ENCODE measurements at regions not wholly inside any gene's neighbourhood (a gene's known extent, or its start where the extent isn't known, plus 50 kb on each side); places are given as distances from the start of the nearest gene placed in this dataset.

DNA sequence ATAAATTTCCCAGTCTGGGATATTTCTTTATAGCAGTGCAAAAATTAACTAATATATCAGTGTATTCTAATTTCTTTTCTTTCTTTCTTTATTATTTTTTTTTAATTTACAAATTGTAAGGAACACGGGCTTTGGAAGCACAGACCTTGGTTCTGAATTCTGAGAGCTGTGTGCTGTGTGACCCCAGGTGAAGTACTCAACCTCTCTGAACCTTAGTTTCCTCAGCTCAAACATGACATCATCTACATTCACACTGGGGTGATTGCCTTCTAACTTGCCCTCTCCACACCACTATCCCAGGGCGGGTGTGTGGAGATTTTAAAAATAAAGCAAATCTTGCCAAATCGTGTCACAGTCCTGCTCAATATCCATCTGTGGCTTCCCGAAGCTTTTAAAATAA lies 282.8 kb downstream of the C12orf75 start:
- Mint-ChIP-seq H3K4me3 (no peak overlapping the region), H3K36me3 (no peaks in the 10 kb centered on the region), H3K9me3 (peaks cover 0 to 1% (median 0%) of the 10 kb centered on the region in 11 donors), H3K27me3 (peaks cover 0 to 9% (median 5%) of the 10 kb centered on the region in 5 donors), H3K4me1 (no peaks in the 10 kb centered on the region), H3K27ac (no peak overlapping the region)
- POLR2A ChIA-PET, result no interaction called here
- CTCF ChIA-PET, result no interaction called here
- H3K9me3 ChIP-seq (ENCODE audit: control insufficient read depth in 2 of 3, low read length in 3 of 3), result no peaks in the 10 kb centered on the region
- H3K4me1 ChIP-seq (ENCODE audit: control insufficient read depth in 2 of 2, insufficient read depth in 2 of 2, low read length in 2 of 2), result no peaks in the 10 kb centered on the region
- no peak overlapping the region for H3K4me3 ChIP-seq (ENCODE audit: low read length)
- no peak overlapping the region for H3K27ac ChIP-seq (ENCODE audit: low read depth, low read length)
- H3K27me3 ChIP-seq (ENCODE audit: control insufficient read depth in 2 of 2, insufficient read depth in 2 of 2, low read length in 2 of 2), result no peaks in the 10 kb centered on the region
- DNase-seq, result no peak
- no peaks in the 10 kb centered on the region for H3K36me3 ChIP-seq (ENCODE audit: control insufficient read depth in 2 of 3, insufficient read depth in 3 of 3, low read length in 3 of 3)
- no peak for ATAC-seq
- intact Hi-C loops (cut with micrococcal nuclease), result no loop called here

DNA sequence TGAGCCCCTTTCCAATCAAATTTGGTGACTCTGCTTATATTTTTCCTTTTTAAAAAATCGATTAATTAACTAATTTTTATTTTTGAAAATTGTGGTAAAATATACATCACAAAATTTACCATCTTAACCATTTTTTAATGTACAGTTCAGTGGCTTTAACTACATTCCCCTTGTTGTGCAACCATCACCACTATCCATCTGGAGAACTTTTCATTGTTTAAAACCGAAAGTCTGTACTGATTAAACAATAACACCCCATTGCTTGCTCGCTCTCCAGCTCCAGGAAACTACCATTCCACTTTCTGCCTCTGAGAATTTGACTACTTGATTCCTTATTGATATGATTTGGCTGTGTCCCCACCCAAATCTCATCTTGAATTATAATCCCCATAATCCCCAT lies 283.4 kb downstream of the C12orf75 start:
- no peaks in the 10 kb centered on the region for H3K27me3 ChIP-seq (ENCODE audit: control insufficient read depth in 2 of 2, insufficient read depth in 2 of 2, low read length in 2 of 2)
- H3K36me3 ChIP-seq (ENCODE audit: control insufficient read depth in 2 of 3, insufficient read depth in 3 of 3, low read length in 3 of 3), result no peaks in the 10 kb centered on the region
- H3K4me3 Mint-ChIP-seq, result no peak overlapping the region
- H3K4me3 ChIP-seq (ENCODE audit: low read length), result no peak overlapping the region
- no peak overlapping the region for H3K27ac ChIP-seq (ENCODE audit: low read depth, low read length)
- DNase-seq (no peak), ATAC-seq (no peak)
- no peak overlapping the region for H3K27ac Mint-ChIP-seq
- H3K9me3 Mint-ChIP-seq, result peaks cover 0 to 1% (median 0%) of the 10 kb centered on the region in 11 donors
- H3K9me3 ChIP-seq (ENCODE audit: control insufficient read depth in 2 of 3, low read length in 3 of 3), result no peaks in the 10 kb centered on the region
- peaks cover 0 to 9% (median 5%) of the 10 kb centered on the region in 5 donors for H3K27me3 Mint-ChIP-seq
- H3K36me3 Mint-ChIP-seq, result no peaks in the 10 kb centered on the region
- ChIA-PET POLR2A (no interaction called here), CTCF (no interaction called here)
- no peaks in the 10 kb centered on the region for H3K4me1 ChIP-seq (ENCODE audit: control insufficient read depth in 2 of 2, insufficient read depth in 2 of 2, low read length in 2 of 2)
- no peaks in the 10 kb centered on the region for H3K4me1 Mint-ChIP-seq
- intact Hi-C loops (cut with micrococcal nuclease), result no loop called here

DNA sequence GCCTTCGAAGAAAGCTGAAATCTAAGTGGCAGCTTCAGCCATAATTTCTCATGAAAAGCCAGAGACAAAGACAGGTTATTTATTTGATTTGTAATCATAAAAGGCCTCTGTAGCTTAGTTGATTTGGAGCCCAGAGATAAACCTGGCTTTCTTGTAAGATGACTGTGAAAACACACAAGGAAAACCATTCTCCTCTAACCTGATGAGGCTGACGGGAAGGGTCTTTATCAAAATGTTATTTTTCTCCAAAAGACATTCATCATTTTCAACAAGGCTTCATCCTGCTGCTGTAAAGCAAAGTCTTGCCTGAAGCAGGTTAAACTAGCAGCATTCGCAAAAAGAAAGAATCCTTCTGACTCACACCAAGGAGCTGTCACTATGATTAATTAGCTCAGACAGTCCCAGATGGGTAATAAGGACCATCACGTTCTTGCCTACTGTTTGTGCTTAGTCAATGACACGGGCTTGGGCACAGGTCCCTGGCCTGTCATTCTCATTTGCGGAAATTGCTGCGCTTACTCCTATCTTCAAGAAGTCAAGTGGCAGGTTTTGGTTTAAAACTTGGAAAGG lies 286.6 kb downstream of the C12orf75 start:
- H3K27me3 ChIP-seq (ENCODE audit: control insufficient read depth in 2 of 2, insufficient read depth in 2 of 2, low read length in 2 of 2), result no peaks in the 10 kb centered on the region
- H3K9me3 ChIP-seq (ENCODE audit: control insufficient read depth in 2 of 3, low read length in 3 of 3), result no peaks in the 10 kb centered on the region
- no peaks in the 10 kb centered on the region for H3K36me3 ChIP-seq (ENCODE audit: control insufficient read depth in 2 of 3, insufficient read depth in 3 of 3, low read length in 3 of 3)
- H3K27ac Mint-ChIP-seq, result no peak overlapping the region
- H3K9me3 Mint-ChIP-seq, result peaks cover 0 to 6% (median 0%) of the 10 kb centered on the region in 11 donors
- POLR2A ChIA-PET, result no interaction called here
- ATAC-seq, result no peak
- no peak overlapping the region for H3K27ac ChIP-seq (ENCODE audit: low read depth, low read length)
- H3K36me3 Mint-ChIP-seq, result no peaks in the 10 kb centered on the region
- no peak for DNase-seq
- no peak overlapping the region for H3K4me3 Mint-ChIP-seq
- no peaks in the 10 kb centered on the region for H3K4me1 ChIP-seq (ENCODE audit: control insufficient read depth in 2 of 2, insufficient read depth in 2 of 2, low read length in 2 of 2)
- H3K27me3 Mint-ChIP-seq, result peaks cover 0 to 12% (median 5%) of the 10 kb centered on the region in 5 donors
- intact Hi-C loops (cut with micrococcal nuclease), result no loop called here
- no peak overlapping the region for H3K4me3 ChIP-seq (ENCODE audit: low read length)
- no peaks in the 10 kb centered on the region for H3K4me1 Mint-ChIP-seq
- CTCF ChIA-PET, result no interaction called here

DNA sequence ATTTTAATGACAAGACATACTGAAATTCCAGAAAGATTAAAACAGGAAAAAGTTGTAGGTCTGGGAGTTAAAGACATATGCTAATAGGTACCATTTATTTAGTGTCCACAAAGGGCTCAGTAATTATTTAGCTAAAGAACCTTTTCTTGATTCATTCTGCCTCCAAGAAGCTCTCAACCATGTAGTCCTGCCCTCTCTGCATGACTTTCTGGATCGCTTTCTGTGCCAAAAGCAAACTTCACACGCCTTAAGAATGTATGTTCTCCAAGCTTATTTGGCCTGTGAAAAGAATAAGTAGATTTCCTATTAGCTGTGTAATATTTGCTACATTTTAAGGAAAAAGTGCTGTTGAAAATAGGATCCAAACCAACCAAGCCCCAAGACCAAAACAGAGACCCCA lies 291.7 kb downstream of the C12orf75 start:
- H3K4me3 Mint-ChIP-seq, result no peak overlapping the region
- intact Hi-C loops (cut with micrococcal nuclease), result no loop called here
- ChIA-PET CTCF (no interaction called here), POLR2A (no interaction called here)
- no peak overlapping the region for H3K27ac Mint-ChIP-seq
- Histone ChIP-seq H3K36me3 (ENCODE audit: control insufficient read depth in 2 of 3, insufficient read depth in 3 of 3, low read length in 3 of 3) (no peaks in the 10 kb centered on the region), H3K4me3 (ENCODE audit: low read length) (no peak overlapping the region), H3K4me1 (ENCODE audit: control insufficient read depth in 2 of 2, insufficient read depth in 2 of 2, low read length in 2 of 2) (no peaks in the 10 kb centered on the region), H3K9me3 (ENCODE audit: control insufficient read depth in 2 of 3, low read length in 3 of 3) (no peaks in the 10 kb centered on the region), H3K27ac (ENCODE audit: low read depth, low read length) (no peak overlapping the region), H3K27me3 (ENCODE audit: control insufficient read depth in 2 of 2, insufficient read depth in 2 of 2, low read length in 2 of 2) (no peaks in the 10 kb centered on the region)
- DNase-seq (no peak), ATAC-seq (no peak)
- peaks cover 0 to 6% (median 1%) of the 10 kb centered on the region in 11 donors for H3K9me3 Mint-ChIP-seq
- no peaks in the 10 kb centered on the region for H3K36me3 Mint-ChIP-seq
- H3K4me1 Mint-ChIP-seq, result no peaks in the 10 kb centered on the region
- H3K27me3 Mint-ChIP-seq, result peaks cover 0 to 20% (median 5%) of the 10 kb centered on the region in 5 donors

DNA sequence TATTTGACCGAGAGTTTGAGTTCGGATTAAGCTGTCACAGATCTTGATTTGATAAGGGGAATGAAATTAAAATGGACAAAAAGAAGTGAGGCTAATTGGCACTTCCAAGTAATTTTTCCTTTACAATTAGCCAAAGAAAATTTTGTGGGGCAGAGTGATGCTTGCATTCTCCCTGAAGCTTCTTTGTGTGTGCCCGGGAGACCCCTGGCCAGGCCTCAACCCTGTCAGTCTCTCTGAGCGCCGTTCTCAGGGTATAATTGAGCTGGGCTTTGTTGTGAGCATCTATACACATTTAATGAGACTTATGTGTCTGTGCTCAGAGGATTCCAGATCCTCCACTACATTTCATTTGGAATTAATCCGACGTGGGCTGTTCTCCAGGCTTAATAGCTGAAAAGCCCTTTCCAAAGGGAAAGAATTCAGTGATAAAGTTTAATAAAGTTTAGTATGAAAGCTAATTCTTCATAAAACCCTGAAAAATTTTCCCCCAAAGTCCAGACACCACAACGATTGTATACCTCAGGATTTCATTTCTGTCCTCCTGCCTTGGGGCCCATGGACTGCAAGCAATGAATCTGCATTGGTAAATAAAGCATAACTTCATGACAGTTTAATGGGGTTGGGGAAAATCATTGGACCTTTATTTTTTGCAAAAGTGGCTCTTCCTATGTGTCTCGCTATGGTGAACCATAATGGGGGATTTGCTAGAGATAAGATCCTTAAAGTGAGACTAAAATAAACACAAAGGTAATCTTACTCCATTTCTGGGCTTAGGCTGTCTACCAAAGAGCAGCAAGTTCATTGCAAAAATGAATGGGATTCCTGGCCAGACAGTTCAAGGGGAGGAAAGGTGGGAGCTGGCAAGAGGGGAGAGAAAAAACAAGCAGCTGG lies 292.6 kb downstream of the C12orf75 start:
- Histone ChIP-seq H3K4me1 (ENCODE audit: control insufficient read depth in 2 of 2, insufficient read depth in 2 of 2, low read length in 2 of 2) (no peaks in the 10 kb centered on the region), H3K27ac (ENCODE audit: low read depth, low read length) (no peak overlapping the region), H3K4me3 (ENCODE audit: low read length) (no peak overlapping the region), H3K27me3 (ENCODE audit: control insufficient read depth in 2 of 2, insufficient read depth in 2 of 2, low read length in 2 of 2) (no peaks in the 10 kb centered on the region), H3K9me3 (ENCODE audit: control insufficient read depth in 2 of 3, low read length in 3 of 3) (no peaks in the 10 kb centered on the region), H3K36me3 (ENCODE audit: control insufficient read depth in 2 of 3, insufficient read depth in 3 of 3, low read length in 3 of 3) (no peaks in the 10 kb centered on the region)
- ATAC-seq (no peak), DNase-seq (no peak)
- intact Hi-C loops (cut with micrococcal nuclease), result no loop called here
- no peak overlapping the region for H3K27ac Mint-ChIP-seq
- peaks cover 0 to 22% (median 8%) of the 10 kb centered on the region in 5 donors for H3K27me3 Mint-ChIP-seq
- ChIA-PET POLR2A (no interaction called here), CTCF (no interaction called here)
- no peak overlapping the region for H3K4me3 Mint-ChIP-seq
- H3K36me3 Mint-ChIP-seq, result peaks cover 0 to 3% (median 0%) of the 10 kb centered on the region in 5 donors
- H3K9me3 Mint-ChIP-seq, result peaks cover 0 to 9% (median 3%) of the 10 kb centered on the region in 11 donors
- H3K4me1 Mint-ChIP-seq, result no peaks in the 10 kb centered on the region

DNA sequence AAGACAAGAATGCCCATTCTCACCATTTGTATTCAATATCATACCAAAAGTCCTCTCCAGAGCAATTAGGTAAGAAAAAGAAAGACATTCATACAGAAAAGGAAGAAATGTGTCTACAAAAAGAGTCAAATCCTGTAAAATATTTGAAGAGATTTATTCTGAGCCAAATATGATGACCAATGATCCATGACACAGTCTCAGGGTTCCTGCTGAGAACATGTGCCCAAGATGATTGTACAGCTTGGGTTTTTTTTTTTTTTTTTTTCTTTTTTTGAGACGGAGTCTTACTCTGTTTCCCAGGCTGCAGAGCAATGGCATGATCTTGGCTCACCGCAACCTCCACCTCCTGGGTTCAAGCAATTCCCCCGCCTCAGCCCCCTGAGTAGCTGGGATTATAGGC lies 296.2 kb downstream of the C12orf75 start:
- POLR2A ChIA-PET, result no interaction called here
- Mint-ChIP-seq H3K9me3 (peaks cover 0 to 6% (median 3%) of the 10 kb centered on the region in 11 donors), H3K4me3 (no peak overlapping the region)

DNA sequence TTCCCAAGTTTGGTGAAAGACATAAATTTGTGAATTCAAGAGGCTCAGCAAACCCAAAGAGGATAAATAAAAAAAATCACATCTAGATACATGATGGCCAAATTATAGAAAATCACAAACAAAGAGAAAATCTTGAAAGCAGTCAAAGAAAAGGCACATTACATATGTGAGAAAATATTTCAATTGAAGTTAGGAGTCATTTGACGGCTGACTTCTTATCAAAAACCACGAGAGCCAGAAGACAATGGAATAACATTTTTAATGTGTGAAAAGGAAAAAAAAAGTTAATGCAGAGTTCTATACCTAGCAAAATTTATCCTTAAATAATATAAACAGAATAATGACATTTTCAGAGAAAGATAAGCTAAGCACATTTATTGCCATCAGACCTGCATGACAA lies 307.0 kb downstream of the C12orf75 start:
- no peak overlapping the region for H3K4me3 ChIP-seq (ENCODE audit: low read length)
- DNase-seq (no peak), ATAC-seq (no peak)
- Mint-ChIP-seq H3K9me3 (peaks cover 0 to 18% (median 4%) of the 10 kb centered on the region in 11 donors), H3K27ac (no peak overlapping the region), H3K27me3 (no peaks in the 10 kb centered on the region), H3K36me3 (peaks cover 0 to 6% (median 0%) of the 10 kb centered on the region in 5 donors), H3K4me1 (no peaks in the 10 kb centered on the region), H3K4me3 (no peak overlapping the region)
- intact Hi-C loops (cut with micrococcal nuclease), result no loop called here
- no peaks in the 10 kb centered on the region for H3K4me1 ChIP-seq (ENCODE audit: control insufficient read depth in 2 of 2, insufficient read depth in 2 of 2, low read length in 2 of 2)
- H3K27ac ChIP-seq (ENCODE audit: low read depth, low read length), result no peak overlapping the region
- ChIA-PET POLR2A (no interaction called here), CTCF (no interaction called here)
- H3K36me3 ChIP-seq (ENCODE audit: control insufficient read depth in 2 of 3, insufficient read depth in 3 of 3, low read length in 3 of 3), result no peaks in the 10 kb centered on the region
- H3K9me3 ChIP-seq (ENCODE audit: control insufficient read depth in 2 of 3, low read length in 3 of 3), result no peaks in the 10 kb centered on the region
- no peaks in the 10 kb centered on the region for H3K27me3 ChIP-seq (ENCODE audit: control insufficient read depth in 2 of 2, insufficient read depth in 2 of 2, low read length in 2 of 2)

More for the DNA sequence above, 296.2 kb downstream of the C12orf75 start:
- no peaks in the 10 kb centered on the region for H3K27me3 ChIP-seq (ENCODE audit: control insufficient read depth in 2 of 2, insufficient read depth in 2 of 2, low read length in 2 of 2)
- no peak for ATAC-seq
- H3K4me3 ChIP-seq (ENCODE audit: low read length), result no peak overlapping the region
- intact Hi-C loops (cut with micrococcal nuclease), result no loop called here
- no peaks in the 10 kb centered on the region for H3K36me3 ChIP-seq (ENCODE audit: control insufficient read depth in 2 of 3, insufficient read depth in 3 of 3, low read length in 3 of 3)
- no peak overlapping the region for H3K27ac Mint-ChIP-seq
- H3K9me3 ChIP-seq (ENCODE audit: control insufficient read depth in 2 of 3, low read length in 3 of 3), result no peaks in the 10 kb centered on the region
- CTCF ChIA-PET, result no interaction called here
- H3K4me1 Mint-ChIP-seq, result no peaks in the 10 kb centered on the region
- H3K4me1 ChIP-seq (ENCODE audit: control insufficient read depth in 2 of 2, insufficient read depth in 2 of 2, low read length in 2 of 2), result no peaks in the 10 kb centered on the region
- H3K27me3 Mint-ChIP-seq, result peaks cover 0 to 16% (median 8%) of the 10 kb centered on the region in 5 donors
- peaks cover 0 to 4% (median 0%) of the 10 kb centered on the region in 5 donors for H3K36me3 Mint-ChIP-seq
- no peak for DNase-seq
- no peak overlapping the region for H3K27ac ChIP-seq (ENCODE audit: low read depth, low read length)

Data from naive thymus-derived CD4-positive, alpha-beta T cell (primary cell).